ENCODE measurements at regions not wholly inside any gene's neighbourhood (a gene's known extent, or its start where the extent isn't known, plus 50 kb on each side); places are given as distances from the start of the nearest gene placed in this dataset.

DNA sequence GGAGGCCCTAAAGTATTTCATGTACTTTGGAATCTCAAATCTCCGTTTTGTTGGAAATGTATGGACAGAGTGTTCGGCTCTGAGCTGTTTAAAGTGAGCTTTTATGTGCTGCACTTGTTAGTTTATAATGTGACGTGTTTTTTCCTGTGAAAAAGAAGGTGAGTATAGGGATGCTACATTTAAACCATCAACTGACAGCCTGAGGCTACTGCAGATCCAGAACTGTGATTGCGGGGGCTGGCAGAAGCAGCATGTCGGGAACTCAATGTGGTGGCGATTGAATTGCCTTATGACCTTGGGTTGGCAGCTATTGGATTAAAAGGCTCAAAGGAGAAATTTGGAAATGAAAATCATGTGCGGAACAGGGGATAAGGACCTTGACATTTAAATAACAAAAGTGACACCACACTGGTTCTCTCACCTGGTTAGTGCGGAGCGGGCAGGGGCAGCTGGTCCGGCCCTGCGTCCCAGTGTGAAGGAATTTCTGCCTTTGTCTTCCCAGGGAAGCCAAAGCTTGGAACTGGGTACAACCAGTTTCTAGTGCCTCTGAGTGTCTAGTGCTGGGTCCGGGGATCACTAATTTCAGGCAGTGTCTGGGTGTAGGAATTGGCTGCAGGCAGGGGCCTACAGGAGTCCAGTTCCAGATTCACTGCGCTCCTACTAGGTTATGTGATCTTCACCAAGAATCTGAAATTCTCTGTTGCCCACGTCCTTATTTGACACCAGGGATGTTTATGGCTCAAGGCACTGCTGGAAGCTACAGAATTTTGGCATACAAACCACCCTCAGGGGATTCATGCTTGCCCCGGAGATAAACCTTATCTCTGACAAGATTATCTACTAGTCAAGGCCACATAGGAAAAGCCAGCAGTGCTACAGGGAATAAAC, 120.7 kb upstream of the ERCC6L2 start:
- no peak for DNase-seq

DNA sequence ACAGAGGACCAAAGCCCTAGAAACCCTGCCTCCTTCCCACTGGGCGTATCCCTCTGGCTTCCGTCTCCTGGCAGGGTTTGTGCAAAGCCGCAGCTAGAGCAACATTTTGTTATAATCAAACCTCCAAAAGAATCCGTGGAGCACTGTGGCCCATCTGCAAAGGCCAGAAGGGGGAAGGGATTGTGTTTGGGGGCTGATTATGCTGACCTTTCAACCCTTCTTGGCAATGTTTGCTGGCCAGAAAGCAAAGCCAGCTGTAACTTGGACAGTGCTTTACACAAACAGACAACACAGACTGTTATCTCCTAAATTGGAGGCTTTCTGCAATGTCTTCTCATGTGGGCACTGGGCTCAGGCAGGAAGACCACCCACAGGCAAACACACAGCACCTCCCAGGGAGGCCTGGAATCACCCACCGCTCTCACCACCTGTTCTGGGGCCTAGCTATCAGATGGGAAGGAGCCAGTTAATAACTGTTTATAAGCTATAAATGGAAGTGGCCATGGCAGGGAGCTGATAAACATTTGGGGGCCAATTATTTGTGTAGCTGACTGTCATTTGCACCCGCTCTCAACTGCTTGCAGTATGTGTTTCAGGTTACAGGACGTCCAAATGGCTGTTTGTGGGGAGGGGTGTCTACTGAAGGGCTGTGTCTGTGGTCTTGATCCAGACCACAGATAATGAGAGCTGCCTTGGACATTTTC, 121.6 kb upstream of the ERCC6L2 start:
- no peak for DNase-seq

DNA sequence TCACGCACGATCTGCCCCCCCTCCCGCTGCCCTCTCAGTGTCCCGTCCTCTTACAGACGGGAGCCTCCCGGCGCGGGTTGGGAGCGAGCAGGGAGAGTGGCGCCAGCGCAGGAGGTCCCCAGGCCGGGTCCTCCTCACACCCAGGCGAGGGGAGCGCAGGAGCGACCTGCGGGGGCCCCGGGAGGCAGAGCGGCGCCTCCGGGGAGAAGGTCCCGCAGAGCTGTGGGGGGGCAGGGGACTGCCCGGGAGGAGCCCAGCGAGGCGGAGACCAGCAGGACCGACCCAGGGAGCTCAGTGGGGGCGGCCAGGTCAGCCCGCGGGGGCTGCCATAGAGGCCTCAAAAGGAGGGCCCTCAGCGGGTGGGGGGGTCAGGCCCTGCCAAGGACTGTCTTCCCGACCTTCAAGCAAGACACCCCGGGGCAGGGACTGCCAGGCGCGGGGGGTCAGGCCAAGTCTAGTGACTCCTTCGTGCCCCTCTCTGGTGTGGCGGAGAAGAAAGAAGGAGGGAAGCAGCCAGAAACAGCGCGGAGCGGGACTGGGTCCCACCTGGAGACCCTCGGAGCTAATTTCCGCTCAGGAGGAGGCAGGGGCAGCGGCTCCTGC, 123.3 kb upstream of the ERCC6L2 start:
- no peak for DNase-seq

DNA sequence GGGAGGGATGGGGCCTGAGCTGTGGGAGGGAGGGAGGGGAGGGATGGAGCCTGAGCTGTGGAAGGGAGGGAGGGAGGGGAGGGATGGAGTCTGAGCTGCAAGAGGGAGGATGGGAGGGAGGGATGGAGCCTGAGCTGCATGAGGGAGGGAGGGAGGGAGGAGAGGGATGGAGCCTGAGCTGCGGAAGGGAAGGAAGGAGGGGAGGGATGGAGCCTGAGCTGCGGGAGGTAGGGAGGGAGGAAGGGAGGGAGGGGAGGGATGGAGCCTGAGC, 124.0 kb upstream of the ERCC6L2 start:
- no peak for DNase-seq

DNA sequence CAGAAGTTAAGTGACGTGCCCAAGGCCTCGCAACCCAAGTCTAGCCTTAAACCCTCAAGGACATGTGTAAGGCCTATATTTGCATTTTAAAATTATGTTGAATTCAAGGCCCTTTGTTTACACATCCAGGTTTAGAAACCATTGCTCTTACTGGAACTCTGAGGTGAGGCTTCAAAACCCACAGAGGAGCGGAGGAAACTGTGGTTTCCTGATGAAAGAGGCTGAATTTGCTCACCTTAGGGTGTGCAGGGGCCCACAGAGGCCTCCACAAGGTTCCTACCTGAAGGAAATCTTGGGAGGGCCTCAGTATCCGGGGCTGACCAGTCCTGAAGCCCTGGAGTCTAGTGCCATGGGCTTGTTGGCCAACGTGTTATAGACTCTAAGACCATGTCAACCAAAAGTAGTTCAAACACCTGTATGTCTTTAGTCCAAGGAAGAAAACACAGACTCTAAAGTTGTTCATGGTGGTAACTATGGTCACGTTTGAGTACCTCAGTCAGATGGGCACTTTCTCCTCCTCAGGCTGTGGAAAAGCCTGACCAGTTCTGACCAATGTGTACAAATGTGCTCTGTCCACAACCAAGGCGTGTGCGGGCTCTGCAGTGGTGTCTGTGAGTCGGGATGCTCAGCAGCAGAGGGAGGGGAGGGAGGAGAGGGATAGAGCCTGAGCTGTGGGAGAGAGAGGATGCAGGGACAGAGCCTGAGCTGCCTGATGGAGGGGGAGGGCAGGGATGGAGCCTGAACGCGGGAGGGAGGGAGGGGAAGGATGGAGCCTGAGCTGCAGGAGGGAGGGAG, 124.6 kb upstream of the ERCC6L2 start:
- DNase-seq, result no peak

DNA sequence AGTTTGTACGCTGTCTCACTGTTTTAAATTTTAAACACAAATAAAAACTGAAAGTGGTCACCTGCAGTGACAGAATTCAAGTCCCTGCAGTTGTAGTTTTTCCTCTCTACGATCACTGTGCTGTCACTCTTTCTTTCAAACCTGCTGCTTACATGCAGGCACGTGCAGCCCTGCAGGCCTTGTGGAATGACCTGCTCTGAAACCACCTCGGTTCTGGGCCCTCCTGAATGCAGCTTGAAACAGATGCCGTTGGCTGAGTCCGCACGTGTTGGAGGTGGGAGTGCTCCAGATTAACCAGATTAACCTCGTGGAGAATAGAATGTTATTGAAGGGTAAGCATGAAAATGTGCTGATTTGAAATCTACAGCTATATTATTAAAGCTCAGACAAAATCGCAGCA, 126.0 kb upstream of the ERCC6L2 start:
- no peak for DNase-seq

DNA sequence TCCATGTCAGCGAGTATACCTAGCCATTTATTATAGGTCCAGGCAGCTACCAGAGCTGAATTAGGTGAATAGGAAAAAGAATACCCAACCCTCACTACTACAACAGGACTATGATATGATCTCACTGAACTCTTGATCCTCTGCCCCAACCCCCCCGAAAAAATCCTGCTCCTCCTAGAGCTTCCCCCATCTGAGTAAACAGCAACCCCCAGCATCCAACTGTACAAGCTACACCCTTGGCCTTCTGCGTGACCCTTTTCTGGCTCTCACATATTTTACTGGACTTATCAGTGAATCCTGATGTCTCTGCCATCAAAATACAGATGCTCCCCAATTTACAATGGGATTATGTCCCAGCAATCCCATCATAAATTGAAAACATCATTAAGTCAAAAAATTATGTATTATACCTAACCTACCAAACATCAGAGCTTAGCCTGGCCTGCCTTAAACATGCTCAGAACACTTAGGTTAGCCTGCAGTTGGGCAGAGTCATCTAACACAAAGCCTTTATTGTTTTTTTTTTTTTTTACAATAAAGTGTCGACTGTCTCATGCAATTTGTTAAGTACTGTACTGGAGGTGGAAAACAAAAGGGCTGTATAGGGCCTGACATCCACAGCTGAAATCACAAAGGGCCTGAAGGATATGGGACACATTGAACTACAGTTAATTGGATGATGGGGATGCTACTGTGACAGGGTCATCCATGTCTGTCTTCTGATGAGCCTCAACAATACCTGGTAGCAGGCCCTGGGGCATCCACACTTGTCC, 128.9 kb upstream of the ERCC6L2 start:
- no peak for DNase-seq

DNA sequence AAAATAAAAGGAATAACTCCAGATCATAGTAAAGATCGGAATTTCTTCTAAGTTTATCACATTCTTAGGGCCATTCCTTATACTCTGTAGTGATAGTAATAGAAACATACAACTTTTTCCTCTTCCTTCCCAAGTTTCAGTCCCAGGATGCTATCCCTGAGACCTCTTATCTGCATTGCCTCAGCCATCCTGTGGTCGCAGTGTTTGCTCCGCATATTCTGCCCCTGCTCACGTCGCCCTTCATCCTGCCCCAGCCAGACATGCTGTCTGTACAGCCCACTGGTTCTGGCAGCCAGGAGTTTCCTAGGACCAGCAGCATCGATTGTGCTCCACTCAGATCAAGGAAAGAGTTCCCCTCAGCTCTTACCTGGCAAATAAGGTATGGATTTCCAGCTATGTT, 132.7 kb upstream of the ERCC6L2 start:
- no peak for DNase-seq

DNA sequence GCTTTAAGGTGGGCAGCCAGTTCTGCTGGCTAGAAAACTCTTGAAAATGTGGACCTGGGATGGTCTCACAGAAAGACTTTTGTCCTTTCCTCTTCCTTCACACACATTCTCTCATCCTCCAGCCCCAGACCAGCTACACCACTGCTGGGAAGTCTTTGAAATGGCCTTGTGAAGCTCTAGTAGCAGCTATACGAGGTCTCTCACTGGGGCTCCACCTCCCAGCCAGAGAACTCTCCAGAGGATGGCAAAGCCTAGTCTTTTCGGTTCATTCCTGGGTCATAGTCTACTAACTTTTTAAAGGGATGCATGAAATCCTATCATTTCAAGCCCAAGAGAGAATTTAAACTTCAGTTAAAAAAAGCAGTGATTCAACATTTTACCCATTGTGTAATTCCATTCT, 133.9 kb upstream of the ERCC6L2 start:
- no peak for DNase-seq

DNA sequence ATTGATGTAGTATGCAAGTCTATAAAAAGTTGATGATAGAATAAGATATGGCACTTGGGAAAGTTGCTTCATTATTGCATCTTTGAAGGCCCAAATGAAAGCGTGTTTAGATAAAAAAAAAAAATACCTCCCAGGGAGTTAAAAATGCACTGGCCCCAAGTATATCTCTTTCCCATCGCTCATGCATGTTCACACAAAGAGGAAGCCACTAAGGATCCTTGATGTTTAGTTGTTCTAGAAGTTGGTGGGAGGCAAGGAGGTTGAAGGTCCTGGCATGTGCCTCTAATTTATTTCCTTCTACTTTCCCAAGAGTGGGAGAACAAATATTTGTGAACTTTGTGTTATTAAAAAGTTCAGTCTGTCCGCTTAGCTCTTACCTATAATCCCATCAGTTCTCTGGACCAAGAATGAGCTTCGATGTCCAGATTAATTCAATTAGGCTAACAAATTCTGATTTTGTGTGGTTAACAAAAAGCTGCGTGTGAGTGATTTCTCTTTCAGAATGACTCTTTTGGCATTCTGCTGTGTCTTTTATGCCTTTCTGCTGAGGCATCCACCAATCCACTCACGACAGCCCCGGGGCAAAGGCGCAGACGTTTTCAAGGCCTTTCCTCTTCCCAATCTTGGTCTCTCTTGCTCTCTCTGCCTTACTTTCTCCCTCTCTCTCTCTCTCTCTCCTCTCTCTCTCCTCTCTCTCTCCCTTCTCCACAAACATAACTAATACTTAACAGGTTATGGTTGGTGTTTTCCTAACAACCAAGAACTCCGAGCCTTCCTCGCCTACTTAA, 135.1 kb upstream of the ERCC6L2 start:
- DNase-seq, result no peak

DNA sequence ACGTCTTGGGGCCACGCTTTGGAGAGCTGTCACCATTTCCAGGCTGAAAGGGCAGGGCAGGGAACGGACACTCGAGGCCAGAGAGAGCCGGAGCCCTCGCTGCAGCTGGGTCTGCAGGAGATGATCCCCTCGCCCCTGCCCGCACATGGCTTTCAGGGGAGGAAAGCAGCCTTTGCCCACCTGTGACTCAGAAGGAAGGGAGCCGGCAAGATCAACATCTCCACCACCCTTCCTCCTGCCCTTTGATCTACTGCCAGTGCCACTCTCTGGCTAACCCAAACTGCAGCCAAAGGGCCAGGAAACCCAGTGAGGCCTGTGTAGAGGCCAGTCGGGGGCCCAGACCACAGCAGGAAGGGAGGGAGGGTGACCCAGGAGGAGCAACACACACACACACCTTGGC, 137.1 kb upstream of the ERCC6L2 start:
- no peak for DNase-seq

DNA sequence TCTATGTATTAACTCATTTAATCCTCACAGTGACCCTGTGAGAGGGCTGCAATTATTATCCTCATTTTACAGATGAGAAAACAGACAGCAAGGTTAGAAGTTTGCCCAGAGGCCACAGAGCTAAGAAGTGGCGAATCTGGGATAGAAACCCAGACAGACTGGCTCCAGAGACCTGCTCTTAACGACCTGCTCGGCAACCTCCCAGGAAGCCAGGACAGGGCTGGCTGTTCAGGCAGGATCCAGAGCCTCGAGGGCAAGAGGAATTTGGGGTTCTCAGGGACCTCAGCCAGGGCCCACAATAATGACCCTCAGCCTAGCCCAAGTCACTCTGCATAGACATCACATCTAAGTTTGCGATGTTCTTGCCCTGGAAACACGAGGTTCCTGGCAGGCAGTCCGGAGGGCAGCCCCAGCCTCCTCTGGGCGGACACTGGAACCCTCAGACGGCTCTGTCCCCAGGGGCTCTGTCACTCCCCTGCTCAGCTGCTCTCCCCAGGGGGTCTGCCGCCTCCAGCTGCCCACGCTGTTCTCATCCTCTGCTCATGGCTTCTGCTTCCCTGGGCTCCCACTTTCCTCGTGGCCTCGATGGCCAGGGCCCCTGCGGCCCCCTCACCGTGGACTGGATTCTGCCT, 138.5 kb upstream of the ERCC6L2 start:
- DNase-seq, result no peak

DNA sequence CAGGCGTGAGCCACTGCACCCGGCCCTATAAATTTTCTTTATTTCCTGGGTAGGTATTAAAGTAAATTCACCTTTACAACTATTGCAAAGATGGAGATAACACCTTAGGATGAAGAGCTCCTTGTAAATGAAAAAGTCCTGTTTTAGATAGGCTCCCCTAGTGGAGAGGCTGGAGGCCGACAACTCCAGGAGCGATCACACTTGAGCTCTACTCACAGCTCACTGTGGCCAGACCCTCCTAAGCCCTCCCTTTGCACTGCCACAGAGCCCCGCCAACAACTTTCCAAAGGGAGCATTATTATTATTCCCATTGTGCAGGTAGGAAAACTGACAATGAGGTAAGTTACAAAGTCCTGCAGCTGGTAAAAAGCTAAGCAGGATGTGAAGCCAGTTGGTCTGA, 139.1 kb upstream of the ERCC6L2 start:
- no peak for DNase-seq

DNA sequence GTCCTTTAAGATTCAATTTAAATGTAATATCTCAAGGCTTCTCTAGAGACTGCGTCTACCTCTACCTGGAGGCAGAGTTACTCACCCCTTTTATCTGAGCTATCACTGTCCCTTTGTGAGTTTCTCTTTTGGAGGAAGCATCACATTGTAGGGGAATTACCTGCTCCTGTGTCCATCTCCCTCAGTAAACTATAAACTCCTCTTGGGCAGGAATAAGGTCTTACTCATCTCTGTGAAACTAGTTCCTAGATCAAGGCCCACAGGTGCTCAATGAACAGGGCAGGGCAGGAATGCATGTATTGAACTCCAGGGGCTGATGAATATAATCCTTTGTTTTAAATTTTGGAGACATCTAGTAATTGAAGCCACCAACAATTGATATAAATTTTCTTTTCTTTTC, 139.8 kb upstream of the ERCC6L2 start:
- DNase-seq, result no peak

DNA sequence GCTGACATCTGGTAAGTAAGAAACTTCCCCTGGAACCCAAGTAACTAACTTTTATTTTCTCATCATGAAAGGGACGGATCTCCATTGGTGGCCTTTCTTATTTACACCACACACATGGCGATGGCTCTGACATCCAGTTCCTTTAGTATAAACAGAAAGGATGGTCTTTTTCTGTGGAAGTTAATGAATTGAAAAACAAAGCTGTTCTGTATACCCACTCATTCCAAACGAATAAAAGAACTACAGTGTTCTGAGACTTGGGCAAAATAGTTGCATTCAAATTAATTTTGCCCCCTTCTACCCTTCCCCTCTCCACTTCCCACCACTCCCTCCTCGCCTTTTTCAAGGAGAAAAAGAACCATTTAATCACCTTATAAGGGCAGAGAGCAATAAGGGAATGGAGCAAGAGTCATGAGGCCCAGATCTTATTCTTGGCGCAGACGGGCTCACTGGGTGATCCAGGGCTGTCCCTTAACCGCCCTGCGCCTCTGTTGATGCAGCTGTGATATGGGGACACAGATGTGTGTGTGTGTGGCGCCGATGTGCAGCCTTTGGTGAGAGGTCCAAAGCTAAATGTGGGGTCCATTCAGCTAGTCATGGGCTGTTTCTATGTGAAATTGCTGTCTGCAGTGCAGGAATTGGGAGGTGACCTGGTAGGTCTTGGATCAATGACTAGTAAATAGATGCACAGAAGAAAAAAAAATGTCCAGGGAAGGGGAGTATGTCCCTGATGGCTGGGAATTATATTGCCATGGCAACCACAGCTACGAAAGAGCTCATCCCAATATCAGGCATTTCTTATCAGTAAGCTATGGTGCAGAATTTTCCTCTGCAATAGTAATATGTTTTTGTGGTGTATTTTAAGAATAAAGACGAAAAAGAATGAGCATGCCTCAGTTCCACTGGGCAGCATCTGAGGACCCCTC, 141.5 kb upstream of the ERCC6L2 start:
- no peak for DNase-seq

DNA sequence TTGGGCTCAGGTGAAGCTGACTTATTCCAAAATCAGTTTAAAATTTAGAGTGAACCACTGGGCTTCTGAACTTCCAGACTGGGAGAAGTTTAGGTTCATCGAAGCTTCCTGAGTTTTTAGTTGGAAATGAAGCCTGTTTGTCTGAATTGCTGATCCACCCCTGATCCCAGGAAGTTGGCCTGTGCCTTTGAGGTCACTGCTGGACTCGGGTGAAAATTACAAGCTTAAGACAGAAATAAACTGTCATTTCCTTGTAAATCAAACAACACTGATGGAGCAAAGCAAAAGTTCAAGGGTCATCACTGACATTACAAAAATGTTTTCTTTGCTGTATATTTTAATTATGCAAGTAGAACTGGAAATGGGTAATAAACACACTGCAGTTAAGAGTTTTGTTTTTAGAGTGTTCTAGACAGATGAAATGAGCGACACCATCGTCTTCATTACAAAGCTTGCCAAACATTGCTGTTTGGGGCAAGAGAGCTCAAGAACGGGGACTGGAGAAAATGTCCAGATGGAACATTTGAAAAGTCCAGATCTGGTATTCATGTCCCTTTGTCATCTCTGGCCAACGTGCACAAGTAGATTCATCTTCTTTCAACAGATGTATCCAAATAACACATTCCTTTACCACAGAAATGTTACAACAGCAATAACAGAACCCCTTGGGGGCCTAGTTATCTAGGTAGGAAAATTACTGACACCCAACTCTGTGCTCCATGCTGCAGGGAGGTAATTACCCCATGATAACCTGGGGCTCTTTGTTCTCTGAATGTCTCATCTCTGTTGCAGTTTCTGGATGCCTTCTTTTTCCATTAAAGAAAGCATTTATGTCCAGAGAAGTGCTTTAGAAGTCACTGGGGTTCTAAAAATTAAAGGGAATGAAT, 142.4 kb upstream of the ERCC6L2 start:
- no peak for DNase-seq

DNA sequence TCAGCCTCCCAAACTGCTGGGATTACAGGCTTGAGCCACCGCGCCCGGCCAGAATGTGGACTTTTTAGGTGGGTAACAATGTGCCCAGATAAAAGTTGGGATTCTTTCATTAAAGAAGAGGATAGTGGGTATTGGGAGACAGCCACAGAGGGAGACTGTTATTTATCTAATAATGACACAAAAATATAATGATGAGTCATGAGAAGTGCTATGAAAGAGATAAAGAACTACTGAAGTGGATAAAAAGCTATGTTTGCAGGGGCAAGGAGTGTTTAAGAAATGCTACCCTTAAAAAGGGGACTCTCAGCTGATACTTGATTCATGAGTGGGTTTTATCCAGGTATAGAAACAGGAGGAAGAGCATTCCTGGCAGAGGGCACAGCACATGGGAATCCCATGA, 143.6 kb upstream of the ERCC6L2 start:
- no peak for DNase-seq

DNA sequence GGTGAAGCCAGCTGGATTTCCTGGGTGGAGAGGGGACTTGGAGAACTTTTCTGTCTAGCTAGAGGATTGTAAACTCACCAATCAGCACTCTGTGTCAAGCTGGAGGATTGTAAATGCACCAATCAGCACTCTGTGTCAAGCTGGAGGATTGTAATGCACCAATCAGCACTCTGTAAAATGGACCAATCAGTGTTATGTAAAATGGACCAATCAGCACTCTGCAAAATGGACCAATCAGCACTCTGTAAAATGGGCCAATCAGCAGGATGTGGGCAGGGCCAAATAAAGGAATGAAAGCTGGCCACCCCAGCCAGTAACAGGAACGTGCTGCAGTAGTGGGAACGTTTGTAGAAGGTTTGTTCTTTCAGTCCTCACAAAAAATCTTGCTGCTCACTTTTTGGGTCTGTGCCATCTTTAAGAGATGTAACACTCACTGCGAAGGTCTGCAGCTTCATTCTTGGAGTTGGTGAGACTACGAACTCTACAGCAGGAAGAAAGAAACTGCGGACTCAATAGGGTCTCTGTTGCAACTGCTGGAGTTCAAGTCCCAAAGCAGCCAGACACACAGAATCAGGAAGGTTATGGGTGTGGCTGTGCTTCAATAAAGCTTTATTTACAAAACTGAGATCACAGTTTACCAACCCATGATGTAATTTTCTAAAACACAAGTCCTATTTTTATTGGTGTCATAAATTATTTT, 145.7 kb upstream of the ERCC6L2 start:
- DNase-seq, result no peak

DNA sequence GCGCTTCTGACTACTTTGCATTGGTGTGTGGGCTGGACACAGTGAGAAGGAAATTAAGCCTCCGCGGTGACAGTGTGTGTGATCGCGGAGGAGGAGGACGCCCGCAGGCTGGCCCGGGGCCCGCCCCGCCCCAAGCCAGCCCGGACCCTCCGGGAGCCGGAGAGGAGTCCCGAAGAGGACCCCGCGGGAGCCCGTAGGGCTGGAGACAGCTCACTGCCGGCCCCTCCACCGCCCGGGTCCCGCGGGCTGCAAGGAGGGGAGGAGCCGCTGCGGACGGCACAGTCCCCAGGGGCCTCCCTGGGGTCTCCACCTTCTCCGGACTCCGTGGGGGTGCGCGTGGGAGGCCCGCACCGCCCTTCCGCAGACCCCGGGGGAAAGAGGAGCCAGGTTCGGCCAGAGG, 146.4 kb upstream of the ERCC6L2 start:
- no peak for DNase-seq
